ENCODE measurements at regions not wholly inside any gene's neighbourhood (a gene's known extent, or its start where the extent isn't known, plus 50 kb on each side); places are given as distances from the start of the nearest gene placed in this dataset.

- H3K4me1 ChIP-seq (ENCODE audit: control insufficient read depth in 5 of 5, insufficient read depth in 5 of 5, low read length in 5 of 5) = peaks cover 0 to 5% (median 0%) of the 10 kb centered on the region in 5 donors
- H3K36me3 ChIP-seq (ENCODE audit: control insufficient read depth in 4 of 4, insufficient read depth in 4 of 4, low read length in 4 of 4) = no peaks in the 10 kb centered on the region
- no peak overlapping the region for H3K27ac ChIP-seq (ENCODE audit: low read depth in 1 of 2, low read length in 1 of 2)
- H3K4me3 ChIP-seq = no peak overlapping the region
- H3K9me3 ChIP-seq (ENCODE audit: control insufficient read depth in 4 of 4, insufficient read depth in 3 of 4, low read length in 3 of 4) = peaks cover 0 to 2% (median 0%) of the 10 kb centered on the region in 4 donors
- WGBS, 2 donors = 59 to 80% methylated on average over 2 of the region's 2 CpGs
- DNase-seq (peak in 1 of 3 donors; percentile 6), ATAC-seq (ENCODE audit: insufficient read depth, low FRiP score) (no peak)
- no peaks in the 10 kb centered on the region for H3K27me3 ChIP-seq (ENCODE audit: control insufficient read depth in 3 of 3, insufficient read depth in 3 of 3, low read length in 2 of 3)
- TF ChIP-seq CTCF (IDR thresholded peaks at IDR 0.05; ENCODE audit: control extremely low read depth, extremely low read depth) = no peak
- H3K9ac ChIP-seq (ENCODE audit: insufficient read depth in 1 of 2, low read length in 2 of 2) = no peak overlapping the region
Measured at GRCh38 chr2:220424561-220424960, 797.1 kb downstream of the SLC4A3 start.

- Histone ChIP-seq H3K9me3 (ENCODE audit: control insufficient read depth in 4 of 4, insufficient read depth in 3 of 4, low read length in 3 of 4) (peaks cover 0 to 2% (median 0%) of the 10 kb centered on the region in 4 donors), H3K9ac (ENCODE audit: insufficient read depth in 1 of 2, low read length in 2 of 2) (no peak overlapping the region), H3K36me3 (ENCODE audit: control insufficient read depth in 4 of 4, insufficient read depth in 4 of 4, low read length in 4 of 4) (no peaks in the 10 kb centered on the region), H3K27me3 (ENCODE audit: control insufficient read depth in 3 of 3, insufficient read depth in 3 of 3, low read length in 2 of 3) (no peaks in the 10 kb centered on the region), H3K27ac (ENCODE audit: low read depth in 1 of 2, low read length in 1 of 2) (no peak overlapping the region), H3K4me1 (ENCODE audit: control insufficient read depth in 5 of 5, insufficient read depth in 5 of 5, low read length in 5 of 5) (no peaks in the 10 kb centered on the region), H3K4me3 (no peak overlapping the region)
- 55 to 70% methylated on average over 2 of the region's 2 CpGs for WGBS, 2 donors
- DNase-seq = no peak
- ATAC-seq (ENCODE audit: insufficient read depth, low FRiP score) = no peak
- TF ChIP-seq CTCF (IDR thresholded peaks at IDR 0.05; ENCODE audit: control extremely low read depth, extremely low read depth) = no peak
Measured at GRCh38 chr2:220432645-220433044, 805.2 kb downstream of the SLC4A3 start.

- Histone ChIP-seq H3K27ac (ENCODE audit: low read depth in 1 of 2, low read length in 1 of 2) (no peak overlapping the region), H3K4me3 (no peak overlapping the region), H3K9ac (ENCODE audit: insufficient read depth in 1 of 2, low read length in 2 of 2) (no peak overlapping the region), H3K9me3 (ENCODE audit: control insufficient read depth in 4 of 4, insufficient read depth in 3 of 4, low read length in 3 of 4) (peaks cover 0 to 2% (median 0%) of the 10 kb centered on the region in 4 donors), H3K27me3 (ENCODE audit: control insufficient read depth in 3 of 3, insufficient read depth in 3 of 3, low read length in 2 of 3) (no peaks in the 10 kb centered on the region), H3K4me1 (ENCODE audit: control insufficient read depth in 5 of 5, insufficient read depth in 5 of 5, low read length in 5 of 5) (no peaks in the 10 kb centered on the region), H3K36me3 (ENCODE audit: control insufficient read depth in 4 of 4, insufficient read depth in 4 of 4, low read length in 4 of 4) (no peaks in the 10 kb centered on the region)
- DNase-seq (no peak), ATAC-seq (ENCODE audit: insufficient read depth, low FRiP score) (no peak)
- TF ChIP-seq CTCF (IDR thresholded peaks at IDR 0.05; ENCODE audit: control extremely low read depth, extremely low read depth) = no peak
- WGBS, 2 donors = 95 to 98% methylated on average over 3 of the region's 3 CpGs
Measured at GRCh38 chr2:220433131-220433530, 805.7 kb downstream of the SLC4A3 start.

GRCh38 chr2:220434385-220434784 lies 807.0 kb downstream of the SLC4A3 start:
- no peak for DNase-seq
- H3K4me3 ChIP-seq = no peak overlapping the region
- H3K36me3 ChIP-seq (ENCODE audit: control insufficient read depth in 4 of 4, insufficient read depth in 4 of 4, low read length in 4 of 4) = no peaks in the 10 kb centered on the region
- TF ChIP-seq CTCF (IDR thresholded peaks at IDR 0.05; ENCODE audit: control extremely low read depth, extremely low read depth) = no peak
- no peak for ATAC-seq (ENCODE audit: insufficient read depth, low FRiP score)
- H3K4me1 ChIP-seq (ENCODE audit: control insufficient read depth in 5 of 5, insufficient read depth in 5 of 5, low read length in 5 of 5) = no peaks in the 10 kb centered on the region
- H3K9me3 ChIP-seq (ENCODE audit: control insufficient read depth in 4 of 4, insufficient read depth in 3 of 4, low read length in 3 of 4) = peaks cover 0 to under 1% (median 0%) of the 10 kb centered on the region in 4 donors
- 85 to 90% methylated on average over 2 of the region's 2 CpGs for WGBS, 2 donors
- H3K27me3 ChIP-seq (ENCODE audit: control insufficient read depth in 3 of 3, insufficient read depth in 3 of 3, low read length in 2 of 3) = no peaks in the 10 kb centered on the region
- H3K9ac ChIP-seq (ENCODE audit: insufficient read depth in 1 of 2, low read length in 2 of 2) = no peak overlapping the region
- no peak overlapping the region for H3K27ac ChIP-seq (ENCODE audit: low read depth in 1 of 2, low read length in 1 of 2)

Measured in lung (tissue), 11 donors.